ENCODE measurements at regions not wholly inside any gene's neighbourhood (a gene's known extent, or its start where the extent isn't known, plus 50 kb on each side); places are given as distances from the start of the nearest gene placed in this dataset.
"Not testable (repeated sequence)": the region's sequence is repeated elsewhere in the genome, so short reads cannot be mapped to it uniquely, and the experiment has no call there.

- 0 out of 2 replicates have a peak, but pooled peaks have one; percentile 17 for TF ChIP-seq YY1 (IDR thresholded peaks at IDR 0.05; ENCODE audit: low read depth, low read length)
These were observed 75.1 kb upstream of the USP9X start (continued) for GRCh38 chrX:41009850-41010846.

GRCh38 chrX:41014776-41015360, 70.4 kb upstream of the USP9X start:
- no peak for TF ChIP-seq USF2 (IDR thresholded peaks at IDR 0.05; ENCODE audit: borderline replicate concordance, low read depth, low read length)
- TF ChIP-seq RBBP5 (conservative IDR thresholded peaks at IDR 0.05), result no peak
- H3K4me2 ChIP-seq (ENCODE audit: control insufficient read depth, insufficient read depth), result no peak overlapping the region
- H3K79me2 ChIP-seq (ENCODE audit: control insufficient read depth, insufficient read depth, low read length), result no peaks in the 10 kb centered on the region
- BruUV-seq (replicated peaks), result no TSS peak
- H3K4me1 ChIP-seq (ENCODE audit: control insufficient read depth, insufficient read depth, low read length), result no peaks in the 10 kb centered on the region
- H3K9ac ChIP-seq (ENCODE audit: control insufficient read depth, insufficient read depth, low read length), result no peak overlapping the region
- H3K27me3 ChIP-seq (replicated peaks in 1 of 2; ENCODE audit: control insufficient read depth in 2 of 2, insufficient read depth in 2 of 2, low read length in 1 of 2), result peaks cover 0 to 2% of the 10 kb centered on the region in 2 experiments; a peak in 2 of 4 replicates
- H4K20me1 ChIP-seq (ENCODE audit: control insufficient read depth, insufficient read depth), result no peaks in the 10 kb centered on the region
- no peak for FAIRE-seq
- ChIA-PET POLR2A (no interaction called here), CTCF (no interaction called here), RAD21 (ENCODE audit: unreplicated experiment) (no interaction called here), SMC1A (ENCODE audit: uncharacterized antibody, unreplicated experiment) (no interaction called here)
- H3K9me3 ChIP-seq (replicated peaks; ENCODE audit: control insufficient read depth, insufficient read depth, low read length), result no peaks in the 10 kb centered on the region
- no peaks in the 10 kb centered on the region for H3K36me3 ChIP-seq (ENCODE audit: control insufficient read depth in 2 of 2, insufficient read depth in 2 of 2, low read length in 1 of 2)
- no peak overlapping the region for H3K27ac ChIP-seq (ENCODE audit: control insufficient read depth, insufficient read depth)
- H2AFZ ChIP-seq (ENCODE audit: control insufficient read depth, low read depth, low read length), result no peak overlapping the region
- DNase-seq (ENCODE audit: low read depth, low spot score), result no peak
- intact Hi-C loops (cut with micrococcal nuclease; ENCODE audit: unreplicated experiment), result no loop called here
- in situ Hi-C loops (cut with MboI), result no loop called here
- ATAC-seq, result no peak
- WGBS (ENCODE audit: insufficient coverage, insufficient replicate concordance, low lambda C conversion rate, missing lambda C conversion rate), result 24% methylated on average over 5 of the region's 5 CpGs
- no peak overlapping the region for H3K4me3 ChIP-seq

DNA sequence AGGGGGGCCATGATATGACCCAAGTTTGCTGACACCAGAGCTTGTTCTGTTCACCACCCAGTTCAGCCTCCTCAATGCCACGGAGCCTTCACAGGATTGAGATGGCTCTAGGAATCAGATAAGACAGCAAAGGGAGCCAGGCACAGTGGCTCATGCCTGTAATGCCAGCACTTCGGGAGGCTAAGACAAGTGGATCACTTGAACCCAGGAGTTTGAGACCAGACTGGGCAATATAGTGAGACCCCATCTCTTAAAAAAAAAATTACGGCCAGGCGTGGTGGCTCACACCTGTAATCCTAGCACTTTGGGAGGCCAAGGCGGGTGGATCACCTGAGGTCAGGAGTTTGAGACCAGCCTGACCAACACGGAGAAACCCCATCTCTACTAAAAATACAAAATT, 67.5 kb upstream of the USP9X start:
- H3K27me3 ChIP-seq (replicated peaks in 1 of 2; ENCODE audit: control insufficient read depth in 2 of 2, insufficient read depth in 2 of 2, low read length in 1 of 2); FAIRE-seq; H3K9ac ChIP-seq (ENCODE audit: control insufficient read depth, insufficient read depth, low read length); intact Hi-C loops (cut with micrococcal nuclease; ENCODE audit: unreplicated experiment); H2AFZ ChIP-seq (ENCODE audit: control insufficient read depth, low read depth, low read length); H4K20me1 ChIP-seq (ENCODE audit: control insufficient read depth, insufficient read depth); CTCF ChIA-PET; H3K79me2 ChIP-seq (ENCODE audit: control insufficient read depth, insufficient read depth, low read length); DNase-seq (ENCODE audit: low read depth, low spot score); ATAC-seq; H3K9me3 ChIP-seq (replicated peaks; ENCODE audit: control insufficient read depth, insufficient read depth, low read length); H3K36me3 ChIP-seq (ENCODE audit: control insufficient read depth in 2 of 2, insufficient read depth in 2 of 2, low read length in 1 of 2); H3K4me2 ChIP-seq (ENCODE audit: control insufficient read depth, insufficient read depth); in situ Hi-C loops (cut with MboI); BruUV-seq (replicated peaks); POLR2A ChIA-PET; H3K4me1 ChIP-seq (ENCODE audit: control insufficient read depth, insufficient read depth, low read length); H3K27ac ChIP-seq (ENCODE audit: control insufficient read depth, insufficient read depth); H3K4me3 ChIP-seq: not testable (repeated sequence)
- WGBS (ENCODE audit: insufficient coverage, insufficient replicate concordance, low lambda C conversion rate, missing lambda C conversion rate), result 60% methylated on average over 6 of the region's 6 CpGs
- SMC1A ChIA-PET (ENCODE audit: uncharacterized antibody, unreplicated experiment), result interaction anchor here (0.8 to 1.3 kb wide), 2 partner anchors 19 to 27 kb away, joined by 3 to 4 read pairs; no protein-coding TSS in a partner anchor
- RAD21 ChIA-PET (ENCODE audit: unreplicated experiment), result interaction anchor here (0.7 kb wide), 1 partner anchor 84 kb away, joined by 3 read pairs; no protein-coding TSS in a partner anchor

DNA sequence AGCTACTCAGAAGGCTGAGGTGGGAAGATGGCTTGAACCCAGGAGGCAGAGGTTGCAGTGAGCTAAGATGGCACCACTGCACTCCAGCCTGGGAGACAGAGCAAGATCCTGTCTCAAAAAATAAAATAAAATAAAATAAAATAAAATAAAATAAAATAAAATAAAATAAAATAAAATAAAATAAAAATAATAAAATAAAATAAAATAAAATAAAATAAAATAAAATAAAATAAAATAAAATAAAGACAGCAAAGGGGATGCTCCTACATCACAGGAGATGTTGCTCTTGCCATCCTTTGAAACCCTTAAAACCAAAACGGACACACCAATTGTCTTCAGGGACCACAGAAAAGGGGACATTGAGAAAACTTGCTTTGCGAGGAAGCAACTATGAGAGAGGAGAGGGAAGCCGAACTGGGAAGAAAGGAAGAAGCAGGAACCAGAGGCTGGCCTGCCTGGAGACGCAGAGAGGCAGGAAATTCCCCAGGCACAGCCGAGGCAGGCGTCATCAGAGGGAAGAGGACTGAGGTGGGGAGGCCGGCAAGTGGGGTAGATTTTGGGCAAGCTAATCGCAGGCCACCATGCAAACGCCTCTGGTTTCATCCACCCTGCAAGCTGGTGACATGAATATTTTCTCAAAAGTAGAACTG, 66.7 kb upstream of the USP9X start:
- SMC1A ChIA-PET (ENCODE audit: uncharacterized antibody, unreplicated experiment); CTCF ChIA-PET; FAIRE-seq: not testable (repeated sequence)

More for the DNA sequence above, 66.7 kb upstream of the USP9X start:
- H3K9me3 ChIP-seq (replicated peaks; ENCODE audit: control insufficient read depth, insufficient read depth, low read length); H3K27ac ChIP-seq (ENCODE audit: control insufficient read depth, insufficient read depth); H3K9ac ChIP-seq (ENCODE audit: control insufficient read depth, insufficient read depth, low read length); H2AFZ ChIP-seq (ENCODE audit: control insufficient read depth, low read depth, low read length); DNase-seq (ENCODE audit: low read depth, low spot score); H3K4me3 ChIP-seq; POLR2A ChIA-PET; BruUV-seq (replicated peaks); ATAC-seq; intact Hi-C loops (cut with micrococcal nuclease; ENCODE audit: unreplicated experiment); H4K20me1 ChIP-seq (ENCODE audit: control insufficient read depth, insufficient read depth); H3K4me2 ChIP-seq (ENCODE audit: control insufficient read depth, insufficient read depth); H3K79me2 ChIP-seq (ENCODE audit: control insufficient read depth, insufficient read depth, low read length); in situ Hi-C loops (cut with MboI); H3K4me1 ChIP-seq (ENCODE audit: control insufficient read depth, insufficient read depth, low read length); H3K36me3 ChIP-seq (ENCODE audit: control insufficient read depth in 2 of 2, insufficient read depth in 2 of 2, low read length in 1 of 2); H3K27me3 ChIP-seq (replicated peaks in 1 of 2; ENCODE audit: control insufficient read depth in 2 of 2, insufficient read depth in 2 of 2, low read length in 1 of 2); RAD21 ChIA-PET (ENCODE audit: unreplicated experiment): not testable (repeated sequence)
- 53% methylated on average over 9 of the region's 9 CpGs for WGBS (ENCODE audit: insufficient coverage, insufficient replicate concordance, low lambda C conversion rate, missing lambda C conversion rate)
